ENCODE measurements at regions not wholly inside any gene's neighbourhood (a gene's known extent, or its start where the extent isn't known, plus 50 kb on each side); places are given as distances from the start of the nearest gene placed in this dataset.

DNA sequence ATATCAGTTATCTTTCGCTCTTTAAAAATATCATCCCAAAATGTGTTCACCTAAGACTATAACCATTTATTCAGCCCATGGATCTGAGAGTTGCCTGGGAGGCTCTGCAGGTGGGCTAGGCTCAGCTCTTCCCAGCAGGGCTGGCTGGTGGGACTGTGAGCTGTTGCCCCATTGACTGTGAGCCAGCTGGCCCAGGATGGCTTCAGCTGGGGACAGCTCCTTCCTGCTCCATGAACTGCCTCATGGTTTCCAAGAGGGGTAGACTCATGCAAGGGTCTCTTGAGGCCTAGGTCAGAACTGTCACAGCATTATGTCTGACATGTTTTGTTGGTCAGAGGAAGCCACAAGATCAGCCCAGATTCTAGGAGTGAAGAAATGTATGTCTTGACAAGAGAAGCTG is 114.1 kb upstream of the E2F7 start:
- no peak for DNase-seq

DNA sequence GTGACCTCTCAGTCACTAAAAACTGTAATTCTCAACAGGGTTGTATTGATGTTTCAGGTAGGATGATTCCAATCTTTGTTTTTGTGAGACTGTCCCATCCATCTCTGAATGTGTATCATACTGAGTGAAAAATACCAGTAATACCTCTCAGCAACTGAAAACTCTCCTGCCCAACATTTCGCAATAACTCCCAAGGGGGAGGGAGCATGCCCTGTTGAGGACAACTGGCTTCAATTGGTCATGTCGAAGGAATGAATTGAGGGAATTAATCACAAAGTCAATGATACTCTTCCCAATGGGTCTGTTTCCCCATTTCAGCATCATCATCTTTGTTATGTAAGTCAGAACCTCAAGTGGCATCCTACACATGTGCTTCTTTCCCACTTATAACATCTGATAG is 102.4 kb upstream of the E2F7 start:
- DNase-seq = no peak

DNA sequence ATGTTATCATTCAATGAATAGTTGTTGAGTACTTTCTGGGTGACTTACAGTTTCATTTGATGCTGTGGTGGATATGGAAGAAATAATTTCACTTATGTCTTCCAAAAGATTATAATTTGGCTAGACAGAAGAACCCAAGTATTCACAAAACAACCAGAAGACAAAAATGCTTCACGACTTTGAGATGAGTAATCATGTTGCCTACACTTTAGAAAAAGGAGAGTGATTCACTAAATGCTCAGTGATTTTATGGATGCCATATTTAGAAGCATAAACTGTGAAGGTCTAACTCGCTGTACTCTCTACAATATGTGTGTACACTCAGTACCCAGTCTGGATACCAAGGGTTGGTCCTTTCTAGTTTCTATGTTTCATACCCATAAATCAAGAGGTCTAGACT is 101.3 kb upstream of the E2F7 start:
- no peak for DNase-seq

DNA sequence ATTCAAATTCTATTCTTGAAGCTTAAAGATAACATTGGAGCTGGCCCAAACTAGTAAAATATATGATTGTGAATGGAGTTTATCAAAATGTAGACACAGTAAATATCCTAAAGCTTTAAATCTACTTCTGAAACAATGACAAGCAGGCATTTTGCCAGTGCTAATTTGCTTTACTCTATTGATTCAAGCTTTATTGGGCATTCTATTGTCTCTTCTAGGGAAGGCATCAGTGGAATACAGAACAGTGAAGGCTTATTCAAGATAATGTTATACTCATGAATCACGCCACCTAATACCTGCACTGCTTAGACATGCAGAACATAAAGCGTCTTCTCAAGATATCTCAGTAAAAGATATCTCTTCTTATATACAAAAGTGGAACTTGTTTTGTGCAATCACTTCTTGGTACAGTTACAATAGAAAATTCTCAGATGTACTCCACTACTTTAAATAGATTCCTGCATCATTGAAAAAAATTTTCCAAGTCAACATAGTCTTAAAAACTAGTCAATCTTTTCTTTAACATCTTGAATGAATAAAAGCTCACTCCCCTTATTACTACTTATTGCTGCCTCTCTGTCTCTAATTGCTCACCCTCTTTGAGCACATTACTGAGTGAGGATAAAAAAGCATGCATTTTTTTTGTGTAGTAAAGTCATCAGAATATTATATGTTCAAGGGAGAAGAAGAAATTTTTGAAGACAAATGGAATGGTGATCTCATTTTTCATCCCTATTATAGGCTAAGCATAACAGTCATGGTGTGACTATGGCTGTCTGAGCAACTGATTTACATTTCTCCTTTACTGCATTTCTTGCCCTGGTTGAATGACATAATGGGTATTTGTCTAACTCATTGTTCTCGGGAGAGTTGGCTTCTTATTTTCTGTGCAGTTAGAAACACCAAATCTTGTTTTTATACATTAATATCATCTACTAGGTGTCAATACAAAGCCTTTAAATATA is 98.0 kb upstream of the E2F7 start:
- peak; percentile 50 for DNase-seq

DNA sequence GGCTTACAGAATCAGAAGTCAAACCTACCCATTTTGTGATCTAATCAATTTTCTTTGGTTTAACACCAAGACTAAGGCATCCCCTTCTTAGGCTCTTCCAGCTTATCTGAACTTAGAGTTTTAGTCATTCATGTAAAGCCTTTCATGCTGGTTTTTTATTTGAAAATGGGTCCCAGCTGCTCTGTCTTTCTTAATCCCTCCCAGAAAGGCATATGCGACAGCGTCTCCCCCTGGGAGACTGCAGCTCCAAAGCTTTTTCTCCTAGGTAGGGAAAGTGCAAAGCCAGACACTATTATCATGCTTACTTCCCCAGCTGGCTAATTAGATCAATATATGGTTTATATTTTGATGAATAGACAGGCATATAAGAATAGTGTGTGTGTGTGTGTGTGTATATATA is 96.6 kb upstream of the E2F7 start:
- no peak for DNase-seq

GRCh38 chr12:77160931-77161330 is 95.6 kb upstream of the E2F7 start:
- no peak for DNase-seq

GRCh38 chr12:77153706-77154105 is 88.3 kb upstream of the E2F7 start:
- DNase-seq = no peak

DNA sequence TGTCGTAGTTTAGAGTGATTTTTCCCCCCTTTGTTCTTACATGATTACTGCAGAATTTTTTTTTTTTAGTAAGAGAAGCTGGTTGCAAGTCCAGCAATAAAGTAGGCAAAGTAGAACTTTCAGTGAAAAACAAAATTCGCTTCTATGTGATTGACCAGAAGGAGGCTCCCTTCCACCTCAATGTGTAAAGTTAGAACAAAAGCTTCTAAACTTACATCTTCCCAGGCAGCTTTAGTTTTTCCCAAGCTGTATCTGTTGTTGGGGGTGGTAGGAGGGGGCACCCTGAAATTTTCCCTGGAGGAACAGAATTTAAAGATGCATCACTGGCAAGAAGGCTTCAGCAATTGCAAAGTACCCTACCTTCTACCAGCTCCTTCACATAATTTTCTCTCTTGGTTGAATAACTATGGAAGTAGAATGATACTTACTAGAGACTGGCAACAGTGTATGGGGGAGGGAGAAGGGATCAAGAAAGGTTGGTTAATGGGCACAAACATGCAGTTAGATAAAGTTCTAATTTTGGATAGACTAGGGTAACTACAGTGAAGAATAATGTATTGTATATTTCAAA is 87.3 kb upstream of the E2F7 start:
- no peak for DNase-seq

DNA sequence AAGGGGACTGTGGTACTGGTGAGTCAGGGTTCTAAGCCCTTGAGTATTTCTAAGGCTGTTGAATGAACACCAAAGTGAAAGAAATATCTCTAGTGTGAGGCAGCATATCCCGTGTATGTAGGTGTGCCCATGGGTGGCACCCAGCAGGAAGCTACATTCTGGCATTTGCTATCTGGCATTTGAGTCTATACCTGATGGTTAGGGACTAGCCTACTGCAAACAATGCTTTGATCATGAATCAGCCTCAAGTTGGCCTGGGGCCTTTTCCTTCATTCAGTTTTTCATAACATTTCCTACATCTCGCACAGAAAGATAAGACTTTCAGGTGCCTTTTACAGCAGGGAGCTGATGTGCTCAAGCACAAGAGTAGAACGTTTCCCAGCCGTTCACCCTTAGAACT is 85.7 kb upstream of the E2F7 start:
- no peak for DNase-seq

DNA sequence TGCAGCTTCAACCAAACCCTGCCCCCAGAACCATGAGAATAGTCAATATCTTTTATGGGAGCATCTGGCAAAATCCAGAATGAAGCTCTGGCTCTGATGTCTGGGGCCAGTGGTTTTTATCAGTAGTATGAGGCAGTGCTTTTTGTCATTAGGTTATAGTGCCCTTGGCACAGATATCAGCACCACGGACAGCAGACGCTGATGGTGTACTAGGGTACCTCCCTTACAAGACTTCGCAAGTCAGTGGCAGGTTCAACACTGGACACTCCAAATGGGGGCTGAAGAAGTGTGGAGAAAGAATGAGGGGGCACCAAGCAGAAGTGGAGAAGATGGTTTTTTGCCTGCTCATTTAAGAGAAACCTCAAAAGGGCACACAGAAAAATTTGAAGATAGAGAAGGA is 68.2 kb upstream of the E2F7 start:
- no peak for DNase-seq

GRCh38 chr12:77131977-77132490 is 66.7 kb upstream of the E2F7 start:
- DNase-seq = peak; percentile 19

GRCh38 chr12:77130193-77130592 is 64.8 kb upstream of the E2F7 start:
- DNase-seq = no peak

- no peak for DNase-seq
These were observed 59.4 kb upstream of the E2F7 start for GRCh38 chr12:77124767-77125166.

GRCh38 chr12:77122661-77123060 is 57.3 kb upstream of the E2F7 start:
- DNase-seq = no peak

DNA sequence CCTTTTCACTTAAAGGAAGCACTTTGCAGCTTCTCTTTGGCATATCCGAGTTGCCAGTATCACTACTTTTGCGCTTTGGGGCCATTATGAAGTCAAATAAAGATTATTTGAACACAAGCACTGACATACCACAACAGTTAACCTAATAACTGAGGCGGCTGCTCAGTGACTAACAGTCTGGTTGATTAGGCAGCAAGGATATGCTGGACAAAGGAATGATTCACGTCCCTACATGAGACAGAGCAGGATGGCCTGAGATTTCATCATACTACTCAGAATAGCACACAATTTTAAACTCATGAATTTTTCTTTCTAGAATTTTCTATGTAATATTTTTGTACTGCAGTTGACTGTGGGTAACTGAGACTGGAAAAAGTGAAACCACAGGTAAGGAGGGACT is 56.9 kb upstream of the E2F7 start:
- DNase-seq = no peak

DNA sequence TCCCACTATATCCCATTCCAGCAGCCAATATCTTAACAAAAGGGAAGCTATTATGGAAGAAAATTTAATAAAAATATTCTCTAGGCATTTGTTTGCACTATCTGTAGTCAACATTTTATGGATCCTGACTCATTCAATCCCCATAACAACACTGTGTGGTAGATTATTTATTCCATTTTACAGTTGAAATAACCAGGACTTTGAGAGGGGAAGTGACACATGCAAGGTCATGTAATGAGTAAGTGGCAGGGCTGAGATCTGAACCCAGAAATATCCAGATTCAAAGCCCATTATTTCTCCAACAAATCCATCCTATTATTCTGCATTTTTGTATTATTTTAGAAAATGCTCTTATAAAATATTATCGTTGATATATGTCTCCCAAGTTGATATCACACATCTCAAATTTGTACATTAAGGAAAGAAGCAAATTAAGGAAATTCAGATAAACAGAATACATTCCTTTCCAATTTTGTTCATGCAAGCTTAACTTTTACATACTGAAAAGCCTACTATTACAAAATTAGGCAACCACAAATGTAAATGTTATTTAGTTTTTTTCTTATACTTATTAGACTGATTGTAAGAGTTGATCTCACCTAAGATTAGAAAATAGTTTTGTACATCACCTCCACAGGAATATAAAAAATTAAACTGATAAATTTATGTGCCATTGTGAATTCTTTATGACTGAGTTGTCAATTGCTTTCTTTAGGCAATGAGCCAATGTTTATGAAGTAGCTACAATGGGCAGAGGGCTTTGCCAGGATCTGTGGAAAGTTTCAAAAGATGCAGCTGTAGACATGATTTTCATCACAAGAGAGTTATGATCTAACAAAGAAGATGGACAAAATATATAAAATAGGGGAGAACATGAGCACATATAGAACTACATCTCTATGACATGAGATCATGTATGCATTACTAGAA is 55.1 kb upstream of the E2F7 start:
- DNase-seq = peak; percentile 2

DNA sequence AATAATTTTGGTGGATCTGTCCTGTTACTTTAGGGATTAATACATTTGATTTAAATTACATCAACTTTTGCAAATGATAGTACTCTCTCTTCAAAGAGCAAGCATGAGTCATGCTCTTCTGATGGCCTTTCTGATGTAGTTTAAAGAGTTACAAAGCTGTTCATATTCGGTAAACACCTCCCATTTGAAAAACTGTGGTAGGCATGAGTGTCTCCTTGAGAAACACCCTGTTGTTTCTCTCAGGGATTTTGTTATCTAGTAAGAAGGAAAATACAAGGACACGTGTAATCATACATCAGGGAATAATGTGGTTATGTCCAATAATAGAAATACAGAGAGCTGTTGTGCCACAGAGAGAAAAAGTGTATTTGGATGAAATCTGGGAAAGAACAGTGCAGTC is 53.3 kb upstream of the E2F7 start:
- no peak for DNase-seq

GRCh38 chr12:77116277-77116676 is 50.9 kb upstream of the E2F7 start:
- DNase-seq = no peak

DNA sequence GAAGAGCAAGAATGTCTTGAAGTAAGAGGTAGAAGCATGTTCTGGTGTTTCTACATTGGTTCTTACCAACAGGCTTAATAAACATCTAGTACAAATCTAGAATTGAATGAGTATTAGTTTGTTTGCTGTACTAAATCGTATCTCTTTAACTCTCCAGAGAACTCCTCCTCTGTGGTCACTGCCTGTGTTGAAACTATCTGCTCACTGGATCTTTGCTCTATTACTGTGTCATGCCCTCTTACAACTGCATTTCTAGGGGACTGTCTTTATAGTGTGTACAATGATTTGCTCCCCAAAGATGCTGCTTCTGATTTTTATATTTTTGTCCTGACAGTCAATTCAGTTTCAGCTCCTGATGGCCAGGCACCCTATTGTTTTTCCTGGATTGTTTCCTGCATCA is 50.1 kb upstream of the E2F7 start:
- no peak for DNase-seq

Measured in COR-L47 (cell line).